Hepatocyte (in vitro differentiated cells): ENCODE measurements at regions not wholly inside any gene's neighbourhood (a gene's known extent, or its start where the extent isn't known, plus 50 kb on each side); places are given as distances from the start of the nearest gene placed in this dataset.
A peak's percentile ranks its signal among the peaks of the same experiment; 100 is the strongest.

ENCODE experiments used
- DNase-seq: peaks from one replicate; pipeline ENCODE4 v3.0.0-alpha.2; 2016; ENCODE audit warnings: low spot score
- H2AFZ ChIP-seq: fragments of 200-600 bp; sonication (generic); 2 replicates; pipeline ENCODE4 v1.6.0; 2016; ENCODE audit warnings: antibody characterized with exemption, mild to moderate bottlenecking
- H3K27ac ChIP-seq: fragments of 200-600 bp; sonication (generic); 2 replicates; pipeline ENCODE4 v1.5.1; 2016; ENCODE audit warnings: mild to moderate bottlenecking
- H3K27me3 ChIP-seq: fragments of 200-600 bp; sonication (generic); 2 replicates; pipeline ENCODE4 v1.6.1; 2016
- H3K36me3 ChIP-seq: fragments of 200-600 bp; sonication (generic); replicated peaks from 2 replicates; pipeline ENCODE4 v1.5.1; 2016; ENCODE audit warnings: low read depth; ENCODE audit not compliant: insufficient read depth
- H3K4me1 ChIP-seq: fragments of 200-600 bp; sonication (generic); 2 replicates; pipeline ENCODE4 v1.5.1; 2016; ENCODE audit warnings: mild to moderate bottlenecking, moderate library complexity; ENCODE audit not compliant: insufficient read depth
- H3K4me2 ChIP-seq: fragments of 200-600 bp; sonication (generic); 2 replicates; pipeline ENCODE4 v1.6.0; 2016
- H3K4me3 ChIP-seq: fragments of 200-600 bp; sonication (generic); 2 replicates; pipeline ENCODE4 v1.5.1; 2016; ENCODE audit warnings: mild to moderate bottlenecking
- H3K79me2 ChIP-seq: fragments of 200-600 bp; sonication (generic); 2 replicates; pipeline ENCODE4 v1.6.0; 2017; ENCODE audit warnings: mild to moderate bottlenecking
- H3K9me2 ChIP-seq: fragments of 200-600 bp; sonication (generic); replicated peaks from 2 replicates; pipeline ENCODE4 v1.6.0; 2017; ENCODE audit warnings: mild to moderate bottlenecking; ENCODE audit not compliant: insufficient read depth
- H3K9me3 ChIP-seq: fragments of 200-600 bp; sonication (generic); 2 replicates; pipeline ENCODE4 v1.5.1; 2016; ENCODE audit warnings: low read depth, mild to moderate bottlenecking
- H4K20me1 ChIP-seq: fragments of 200-600 bp; sonication (generic); 2 replicates; pipeline ENCODE4 v1.6.0; 2016; ENCODE audit warnings: mild to moderate bottlenecking; ENCODE audit not compliant: insufficient read depth, poor library complexity, severe bottlenecking
- CTCF ChIP-seq: fragments of 200-600 bp; sonication (generic); IDR thresholded peaks from 2 replicates; pipeline ENCODE4 v1.5.1; 2016; ENCODE audit warnings: antibody characterized with exemption, mild to moderate bottlenecking; ENCODE audit not compliant: poor library complexity
- EZH2 ChIP-seq: fragments of 200-600 bp; sonication (generic); IDR thresholded peaks from 2 replicates; pipeline ENCODE4 v1.6.1; 2016; ENCODE audit warnings: antibody characterized with exemption, mild to moderate bottlenecking, borderline replicate concordance
- EZH2phosphoT487 ChIP-seq: fragments of 200-600 bp; sonication (generic); IDR thresholded peaks from one replicate; pipeline ENCODE4 v1.6.1; 2018; ENCODE audit warnings: antibody characterized with exemption, mild to moderate bottlenecking, low read depth, moderate library complexity; ENCODE audit not compliant: unreplicated experiment, severe bottlenecking
- WGBS: methylation state at CpG from one replicate; pipeline ENCODE4 v1.1.6; 2016; ENCODE audit warnings: low lambda C conversion rate; ENCODE audit errors: missing lambda C conversion rate; 5-methylcytosine and 5-hydroxymethylcytosine counted together

- H2AFZ ChIP-seq: peak overlapping the region; percentile 74
- no peaks in the 10 kb centered on the region for H3K36me3 ChIP-seq
- H4K20me1 ChIP-seq: no peaks in the 10 kb centered on the region
Observed at GRCh38 chr19:27793644-27794493, 1419.1 kb downstream of the UQCRFS1 start.

GRCh38 chr19:27793128-27793643 is 1419.8 kb downstream of the UQCRFS1 start:
- H2AFZ ChIP-seq: peak overlapping the region; percentile 74
- H3K36me3 ChIP-seq: no peaks in the 10 kb centered on the region
- peaks cover 55% of the 10 kb centered on the region for H3K79me2 ChIP-seq
- H3K27ac ChIP-seq: peak overlapping the region; percentile 93
- no peaks in the 10 kb centered on the region for H3K27me3 ChIP-seq
- H3K4me1 ChIP-seq: peaks cover 7% of the 10 kb centered on the region
- no peaks in the 10 kb centered on the region for H3K9me3 ChIP-seq
- H3K4me3 ChIP-seq: peak overlapping the region; percentile 43
- H4K20me1 ChIP-seq: no peaks in the 10 kb centered on the region
- 3% methylated on average over 20 of the region's 20 CpGs for WGBS
- peak overlapping the region; percentile 85 for H3K4me2 ChIP-seq
- no peak for TF ChIP-seq EZH2
- no peak for TF ChIP-seq CTCF
- no peak for TF ChIP-seq EZH2phosphoT487
- H3K9me2 ChIP-seq: no peaks in the 10 kb centered on the region
- peak; percentile 83 for DNase-seq

More at GRCh38 chr19:27793644-27794493, 1419.1 kb downstream of the UQCRFS1 start:
- Histone ChIP-seq H3K27me3 (no peaks in the 10 kb centered on the region), H3K4me2 (peak overlapping the region; percentile 85), H3K9me3 (no peaks in the 10 kb centered on the region), H3K27ac (peak overlapping the region; percentile 93), H3K79me2 (peaks cover 51% of the 10 kb centered on the region), H3K9me2 (no peaks in the 10 kb centered on the region), H3K4me3 (peak overlapping the region; percentile 43), H3K4me1 (peaks cover 7% of the 10 kb centered on the region)
- peak; percentile 96 for DNase-seq
- under 1% methylated on average over 45 of the region's 51 CpGs for WGBS
- TF ChIP-seq EZH2phosphoT487: no peak

GRCh38 chr19:27792576-27793127 is 1420.3 kb downstream of the UQCRFS1 start:
- Histone ChIP-seq H2AFZ (peak overlapping the region; percentile 74), H3K27me3 (no peaks in the 10 kb centered on the region), H3K4me1 (peaks cover 7% of the 10 kb centered on the region), H3K4me2 (peak overlapping the region; percentile 85), H3K4me3 (peak overlapping the region; percentile 43), H4K20me1 (no peaks in the 10 kb centered on the region), H3K27ac (peak overlapping the region; percentile 93), H3K36me3 (no peaks in the 10 kb centered on the region), H3K79me2 (peaks cover 60% of the 10 kb centered on the region), H3K9me3 (no peaks in the 10 kb centered on the region), H3K9me2 (no peaks in the 10 kb centered on the region)
- TF ChIP-seq CTCF: no peak
- no peak for TF ChIP-seq EZH2
- TF ChIP-seq EZH2phosphoT487: no peak
- 13% methylated on average over 6 of the region's 6 CpGs for WGBS
- no peak for DNase-seq
